ENCODE measurements at regions not wholly inside any gene's neighbourhood (a gene's known extent, or its start where the extent isn't known, plus 50 kb on each side); places are given as distances from the start of the nearest gene placed in this dataset.

DNA sequence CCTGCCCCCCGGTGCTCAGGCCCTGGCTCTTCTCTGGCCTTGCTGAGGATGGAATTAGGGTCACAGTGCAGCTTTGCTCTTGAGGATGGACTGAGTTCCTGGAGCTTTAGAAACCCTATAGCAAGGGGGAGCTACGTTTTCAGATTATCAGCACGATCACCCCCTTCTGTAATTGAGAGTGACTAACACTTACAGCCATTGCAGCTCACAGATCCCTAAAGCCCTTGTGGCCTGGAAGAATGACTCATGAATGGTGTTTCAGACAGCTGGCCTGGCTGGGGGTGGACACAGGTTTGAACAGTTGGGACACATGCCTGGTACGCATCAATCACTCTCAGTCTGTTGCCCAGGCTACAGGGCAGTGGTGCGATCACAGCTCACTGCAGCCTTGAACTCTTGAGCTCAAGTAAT is 79.7 kb upstream of the IGFBP5 start:
- H3K9me2 ChIP-seq (ENCODE audit: insufficient read depth) = peaks cover 6% of the 10 kb centered on the region; the same call in 1 of the 2 replicates
- no peaks in the 10 kb centered on the region for H3F3A ChIP-seq (replicated peaks; ENCODE audit: low read depth)
- no peak overlapping the region for H3K27ac ChIP-seq (ENCODE audit: low read depth)
- no peak for DNase-seq (ENCODE audit: low spot score)
- no peaks in the 10 kb centered on the region for H3K36me3 ChIP-seq (ENCODE audit: insufficient read depth)
- no peak for ATAC-seq
- H2AFZ ChIP-seq = no peak overlapping the region
- no peak overlapping the region for H3K4me3 Mint-ChIP-seq
- TF ChIP-seq EZH2 (IDR thresholded peaks at IDR 0.05; ENCODE audit: low read depth, unreplicated experiment) = no peak
- H3K4me1 ChIP-seq (ENCODE audit: insufficient read depth) = peaks cover 8% of the 10 kb centered on the region
- H4K20me1 ChIP-seq (replicated peaks; ENCODE audit: insufficient read depth) = no peaks in the 10 kb centered on the region
- peaks cover 7% of the 10 kb centered on the region for H3K27me3 Mint-ChIP-seq (ENCODE audit: insufficient read depth, low read depth, poor library complexity)
- H3K79me2 ChIP-seq (replicated peaks; ENCODE audit: insufficient read depth) = no peaks in the 10 kb centered on the region
- peaks cover 3% of the 10 kb centered on the region; the same call in 1 of the 3 replicates for H3K36me3 Mint-ChIP-seq (ENCODE audit: low read depth)
- no peak overlapping the region for H3K27ac Mint-ChIP-seq
- no peak overlapping the region for H3K4me3 ChIP-seq
- no peak overlapping the region for H3K4me2 ChIP-seq
- H3K9me3 Mint-ChIP-seq = peaks cover 2% of the 10 kb centered on the region; the same call in 1 of the 3 replicates
- peaks cover 16% of the 10 kb centered on the region; the same call in 2 of the 3 replicates for H3K4me1 Mint-ChIP-seq
- no peaks in the 10 kb centered on the region for H3K27me3 ChIP-seq (ENCODE audit: insufficient read depth)

DNA sequence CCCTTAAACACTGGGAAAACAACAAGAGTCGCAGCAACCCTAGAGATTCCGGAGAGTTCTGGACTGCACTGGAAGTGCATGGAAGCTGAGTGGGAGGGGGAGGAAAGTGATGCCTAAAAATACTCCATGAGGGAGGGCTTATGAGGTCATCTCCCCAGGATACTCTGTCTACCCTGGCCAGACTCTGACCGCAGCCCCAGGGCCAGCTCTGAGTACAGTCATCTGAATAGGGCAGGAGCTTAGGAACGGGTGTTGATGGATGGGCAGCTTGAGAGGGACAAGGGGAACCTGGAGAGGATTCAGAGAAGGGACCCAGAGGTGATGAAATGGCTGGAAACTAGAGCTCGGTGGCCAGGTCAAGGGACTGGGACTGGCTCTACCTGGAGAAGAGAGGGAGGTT is 79.3 kb upstream of the IGFBP5 start:
- no peaks in the 10 kb centered on the region for H3K27me3 ChIP-seq (ENCODE audit: insufficient read depth)
- no peaks in the 10 kb centered on the region for H3K79me2 ChIP-seq (replicated peaks; ENCODE audit: insufficient read depth)
- Mint-ChIP-seq H3K36me3 (ENCODE audit: low read depth) (peaks cover 3% of the 10 kb centered on the region; the same call in 1 of the 3 replicates), H3K4me3 (no peak overlapping the region), H3K27ac (no peak overlapping the region), H3K27me3 (ENCODE audit: insufficient read depth, low read depth, poor library complexity) (peaks cover 7% of the 10 kb centered on the region), H3K9me3 (peaks cover 2% of the 10 kb centered on the region; the same call in 1 of the 3 replicates), H3K4me1 (peaks cover 16% of the 10 kb centered on the region; the same call in 2 of the 3 replicates)
- no peaks in the 10 kb centered on the region for H4K20me1 ChIP-seq (replicated peaks; ENCODE audit: insufficient read depth)
- H3K4me3 ChIP-seq = no peak overlapping the region
- no peaks in the 10 kb centered on the region for H3F3A ChIP-seq (replicated peaks; ENCODE audit: low read depth)
- DNase-seq (ENCODE audit: low spot score) (no peak), ATAC-seq (no peak)
- H2AFZ ChIP-seq = no peak overlapping the region
- H3K4me2 ChIP-seq = no peak overlapping the region
- H3K36me3 ChIP-seq (ENCODE audit: insufficient read depth) = no peaks in the 10 kb centered on the region
- H3K27ac ChIP-seq (ENCODE audit: low read depth) = no peak overlapping the region
- peaks cover 8% of the 10 kb centered on the region for H3K4me1 ChIP-seq (ENCODE audit: insufficient read depth)
- H3K9me2 ChIP-seq (ENCODE audit: insufficient read depth) = 0 out of 2 replicates have a peak, but pooled peaks cover 2% of the 10 kb centered on the region
- TF ChIP-seq NANOG (IDR thresholded peaks at IDR 0.05; ENCODE audit: borderline replicate concordance) (no peak), POLR2AphosphoS5 (IDR thresholded peaks at IDR 0.05; ENCODE audit: low read depth) (no peak), EZH2 (IDR thresholded peaks at IDR 0.05; ENCODE audit: low read depth, unreplicated experiment) (no peak), STAT1 (IDR thresholded peaks at IDR 0.05; ENCODE audit: unreplicated experiment) (no peak), REST (IDR thresholded peaks at IDR 0.05; ENCODE audit: unreplicated experiment) (no peak), EZH2phosphoT487 (IDR thresholded peaks at IDR 0.05; ENCODE audit: unreplicated experiment) (no peak), JUNB (IDR thresholded peaks at IDR 0.05; ENCODE audit: unreplicated experiment) (no peak), CREB1 (CRISPR knock-in tag; IDR thresholded peaks at IDR 0.05; ENCODE audit: low read depth) (no peak), ZNF114 (CRISPR knock-in tag; IDR thresholded peaks at IDR 0.05) (no peak), ZNF331 (CRISPR knock-in tag; IDR thresholded peaks at IDR 0.05; ENCODE audit: low read depth) (no peak)
- TF ChIP-seq, protein P1, sequence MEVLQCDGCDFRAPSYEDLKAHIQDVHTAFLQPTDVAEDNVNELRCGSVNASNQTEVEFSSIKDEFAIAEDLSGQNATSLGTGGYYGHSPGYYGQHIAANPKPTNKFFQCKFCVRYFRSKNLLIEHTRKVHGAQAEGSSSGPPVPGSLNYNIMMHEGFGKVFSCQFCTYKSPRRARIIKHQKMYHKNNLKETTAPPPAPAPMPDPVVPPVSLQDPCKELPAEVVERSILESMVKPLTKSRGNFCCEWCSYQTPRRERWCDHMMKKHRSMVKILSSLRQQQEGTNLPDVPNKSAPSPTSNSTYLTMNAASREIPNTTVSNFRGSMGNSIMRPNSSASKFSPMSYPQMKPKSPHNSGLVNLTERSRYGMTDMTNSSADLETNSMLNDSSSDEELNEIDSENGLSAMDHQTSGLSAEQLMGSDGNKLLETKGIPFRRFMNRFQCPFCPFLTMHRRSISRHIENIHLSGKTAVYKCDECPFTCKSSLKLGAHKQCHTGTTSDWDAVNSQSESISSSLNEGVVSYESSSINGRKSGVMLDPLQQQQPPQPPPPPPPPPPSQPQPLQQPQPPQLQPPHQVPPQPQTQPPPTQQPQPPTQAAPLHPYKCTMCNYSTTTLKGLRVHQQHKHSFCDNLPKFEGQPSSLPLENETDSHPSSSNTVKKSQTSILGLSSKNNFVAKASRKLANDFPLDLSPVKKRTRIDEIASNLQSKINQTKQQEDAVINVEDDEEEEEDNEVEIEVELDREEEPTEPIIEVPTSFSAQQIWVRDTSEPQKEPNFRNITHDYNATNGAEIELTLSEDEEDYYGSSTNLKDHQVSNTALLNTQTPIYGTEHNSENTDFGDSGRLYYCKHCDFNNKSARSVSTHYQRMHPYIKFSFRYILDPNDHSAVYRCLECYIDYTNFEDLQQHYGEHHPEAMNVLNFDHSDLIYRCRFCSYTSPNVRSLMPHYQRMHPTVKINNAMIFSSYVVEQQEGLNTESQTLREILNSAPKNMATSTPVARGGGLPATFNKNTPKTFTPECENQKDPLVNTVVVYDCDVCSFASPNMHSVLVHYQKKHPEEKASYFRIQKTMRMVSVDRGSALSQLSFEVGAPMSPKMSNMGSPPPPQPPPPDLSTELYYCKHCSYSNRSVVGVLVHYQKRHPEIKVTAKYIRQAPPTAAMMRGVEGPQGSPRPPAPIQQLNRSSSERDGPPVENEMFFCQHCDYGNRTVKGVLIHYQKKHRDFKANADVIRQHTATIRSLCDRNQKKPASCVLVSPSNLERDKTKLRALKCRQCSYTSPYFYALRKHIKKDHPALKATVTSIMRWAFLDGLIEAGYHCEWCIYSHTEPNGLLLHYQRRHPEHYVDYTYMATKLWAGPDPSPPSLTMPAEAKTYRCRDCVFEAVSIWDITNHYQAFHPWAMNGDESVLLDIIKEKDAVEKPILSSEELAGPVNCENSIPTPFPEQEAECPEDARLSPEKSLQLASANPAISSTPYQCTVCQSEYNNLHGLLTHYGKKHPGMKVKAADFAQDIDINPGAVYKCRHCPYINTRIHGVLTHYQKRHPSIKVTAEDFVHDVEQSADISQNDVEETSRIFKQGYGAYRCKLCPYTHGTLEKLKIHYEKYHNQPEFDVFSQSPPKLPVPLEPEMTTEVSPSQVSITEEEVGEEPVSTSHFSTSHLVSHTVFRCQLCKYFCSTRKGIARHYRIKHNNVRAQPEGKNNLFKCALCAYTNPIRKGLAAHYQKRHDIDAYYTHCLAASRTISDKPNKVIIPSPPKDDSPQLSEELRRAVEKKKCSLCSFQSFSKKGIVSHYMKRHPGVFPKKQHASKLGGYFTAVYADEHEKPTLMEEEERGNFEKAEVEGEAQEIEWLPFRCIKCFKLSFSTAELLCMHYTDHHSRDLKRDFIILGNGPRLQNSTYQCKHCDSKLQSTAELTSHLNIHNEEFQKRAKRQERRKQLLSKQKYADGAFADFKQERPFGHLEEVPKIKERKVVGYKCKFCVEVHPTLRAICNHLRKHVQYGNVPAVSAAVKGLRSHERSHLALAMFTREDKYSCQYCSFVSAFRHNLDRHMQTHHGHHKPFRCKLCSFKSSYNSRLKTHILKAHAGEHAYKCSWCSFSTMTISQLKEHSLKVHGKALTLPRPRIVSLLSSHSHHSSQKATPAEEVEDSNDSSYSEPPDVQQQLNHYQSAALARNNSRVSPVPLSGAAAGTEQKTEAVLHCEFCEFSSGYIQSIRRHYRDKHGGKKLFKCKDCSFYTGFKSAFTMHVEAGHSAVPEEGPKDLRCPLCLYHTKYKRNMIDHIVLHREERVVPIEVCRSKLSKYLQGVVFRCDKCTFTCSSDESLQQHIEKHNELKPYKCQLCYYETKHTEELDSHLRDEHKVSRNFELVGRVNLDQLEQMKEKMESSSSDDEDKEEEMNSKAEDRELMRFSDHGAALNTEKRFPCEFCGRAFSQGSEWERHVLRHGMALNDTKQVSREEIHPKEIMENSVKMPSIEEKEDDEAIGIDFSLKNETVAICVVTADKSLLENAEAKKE (CRISPR knock-in tag; IDR thresholded peaks at IDR 0.05) = no peak
- TF ChIP-seq, protein P2, sequence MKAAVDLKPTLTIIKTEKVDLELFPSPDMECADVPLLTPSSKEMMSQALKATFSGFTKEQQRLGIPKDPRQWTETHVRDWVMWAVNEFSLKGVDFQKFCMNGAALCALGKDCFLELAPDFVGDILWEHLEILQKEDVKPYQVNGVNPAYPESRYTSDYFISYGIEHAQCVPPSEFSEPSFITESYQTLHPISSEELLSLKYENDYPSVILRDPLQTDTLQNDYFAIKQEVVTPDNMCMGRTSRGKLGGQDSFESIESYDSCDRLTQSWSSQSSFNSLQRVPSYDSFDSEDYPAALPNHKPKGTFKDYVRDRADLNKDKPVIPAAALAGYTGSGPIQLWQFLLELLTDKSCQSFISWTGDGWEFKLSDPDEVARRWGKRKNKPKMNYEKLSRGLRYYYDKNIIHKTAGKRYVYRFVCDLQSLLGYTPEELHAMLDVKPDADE (IDR thresholded peaks at IDR 0.05) = no peak

Measured in GM23338 (cell line).